Esophagus squamous epithelium (tissue), 5 donors: ENCODE measurements at regions not wholly inside any gene's neighbourhood (a gene's known extent, or its start where the extent isn't known, plus 50 kb on each side); places are given as distances from the start of the nearest gene placed in this dataset.

Experiments
- DNase-seq: peaks from one replicate; lab custom pipeline; 2025; lab: John Stamatoyannopoulos, UW
- H3K27ac ChIP-seq, 4 donors: fragments of 200-600 bp; sonication (generic); one replicate each; pipeline ENCODE4 v1.5.1; 2016 to 2019; ENCODE audit warnings: mild to moderate bottlenecking in 1 of 4
- H3K27me3 ChIP-seq, 4 donors: fragments of 200-600 bp; sonication (generic); 1 replicate in 3 of 4; 2 replicates in 1 of 4; pipeline versions ENCODE4 v1.5.1 to v1.6.0; 2017 to 2021; ENCODE audit warnings: antibody characterized with exemption in 1 of 4
- H3K36me3 ChIP-seq, 3 donors: fragments of 200-600 bp; sonication (generic); one replicate each; pipeline ENCODE4 v1.5.1; 2016 to 2019
- H3K4me1 ChIP-seq, 3 donors: fragments of 200-600 bp; sonication (generic); one replicate each; pipeline ENCODE4 v1.5.1; 2017 to 2019
- H3K4me3 ChIP-seq, 4 donors: fragments of 200-600 bp; sonication (generic); 1 replicate in 3 of 4; 2 replicates in 1 of 4; pipeline ENCODE4 v1.5.1; 2016 to 2019; ENCODE audit warnings: mild to moderate bottlenecking in 2 of 4, moderate library complexity in 1 of 4
- H3K9me3 ChIP-seq, 3 donors: fragments of 200-600 bp; sonication (generic); one replicate each; pipeline ENCODE4 v1.5.1; 2016 to 2019
- CTCF ChIP-seq, 6 experiments: fragments of 450-650 bp in 4 of 6; fragments of 200-600 bp in 2 of 6; sonication (generic) in 2 of 6; IDR thresholded peaks; one replicate each; pipeline ENCODE4 v1.5.1; 2016 to 2019; ENCODE audit warnings: antibody characterized with exemption in 6 of 6, mild to moderate bottlenecking in 4 of 6, moderate library complexity in 4 of 6
- POLR2A ChIP-seq, 4 donors: fragments of 450-650 bp; IDR thresholded peaks; one replicate each; pipeline ENCODE4 v1.6.1; 2017; ENCODE audit warnings: antibody characterized with exemption in 4 of 4, mild to moderate bottlenecking in 4 of 4, moderate library complexity in 3 of 4
- WGBS, 2 donors: methylation state at CpG; one replicate each; pipeline ENCODE4 v1.1.5; 2018; 5-methylcytosine and 5-hydroxymethylcytosine counted together
- intact Hi-C: fragments of 100-400 bp; cut with DNase I; formaldehyde crosslinking; loops from one replicate; pipeline ENCODE4 v1.15.0; 2022
- donor health status: DM: yes; HTN: yes; CAD: no.

- intact Hi-C loops: no loop called here
- DNase-seq: no peak
- WGBS, 2 donors: 48 to 66% methylated on average over 5 of the region's 5 CpGs
Observed at GRCh38 chr10:111824128-111824527, 359.4 kb downstream of the GPAM start.

GRCh38 chr10:111830359-111830758 lies 353.2 kb downstream of the GPAM start:
- no peaks in the 10 kb centered on the region for H3K27me3 ChIP-seq
- 42 to 51% methylated on average over 6 to 7 of the region's 7 CpGs for WGBS, 2 donors
- peak overlapping the region in 1 of 4 donors; percentile 10 for H3K27ac ChIP-seq
- intact Hi-C loops: no loop called here
- no peak overlapping the region for H3K4me3 ChIP-seq
- no peaks in the 10 kb centered on the region for H3K36me3 ChIP-seq
- no peak for DNase-seq
- H3K9me3 ChIP-seq: no peaks in the 10 kb centered on the region
- peaks cover 0 to 7% (median 6%) of the 10 kb centered on the region in 3 donors for H3K4me1 ChIP-seq
- no peak for TF ChIP-seq CTCF (IDR thresholded peaks at IDR 0.05)
- TF ChIP-seq POLR2A (IDR thresholded peaks at IDR 0.05): no peak

More at GRCh38 chr10:111824128-111824527, 359.4 kb downstream of the GPAM start:
- no peak overlapping the region for H3K27ac ChIP-seq
- no peaks in the 10 kb centered on the region for H3K27me3 ChIP-seq
- TF ChIP-seq CTCF (IDR thresholded peaks at IDR 0.05) (no peak), POLR2A (IDR thresholded peaks at IDR 0.05) (no peak)
- no peaks in the 10 kb centered on the region for H3K9me3 ChIP-seq
- no peaks in the 10 kb centered on the region for H3K36me3 ChIP-seq
- no peaks in the 10 kb centered on the region for H3K4me1 ChIP-seq
- H3K4me3 ChIP-seq: no peak overlapping the region

- Histone ChIP-seq H3K27me3 (no peaks in the 10 kb centered on the region), H3K9me3 (no peaks in the 10 kb centered on the region), H3K27ac (peak overlapping the region in 1 of 4 donors; percentile 10), H3K4me1 (peaks cover 0 to 12% (median 7%) of the 10 kb centered on the region in 3 donors), H3K36me3 (no peaks in the 10 kb centered on the region), H3K4me3 (no peak overlapping the region)
- intact Hi-C loops: no loop called here
- WGBS, 2 donors: 38 to 52% methylated on average over 6 of the region's 6 CpGs
- no peak for DNase-seq
- TF ChIP-seq POLR2A (IDR thresholded peaks at IDR 0.05) (no peak), CTCF (IDR thresholded peaks at IDR 0.05) (no peak)
Observed at GRCh38 chr10:111831058-111831457, 352.5 kb downstream of the GPAM start.

- no peaks in the 10 kb centered on the region for H3K36me3 ChIP-seq
- no peaks in the 10 kb centered on the region for H3K9me3 ChIP-seq
- no peaks in the 10 kb centered on the region for H3K27me3 ChIP-seq
- TF ChIP-seq CTCF (IDR thresholded peaks at IDR 0.05): no peak
- TF ChIP-seq POLR2A (IDR thresholded peaks at IDR 0.05): no peak
- no peak overlapping the region for H3K4me3 ChIP-seq
- WGBS, 2 donors: 44 to 46% methylated on average over 2 of the region's 2 CpGs
- DNase-seq: no peak
- H3K27ac ChIP-seq: no peak overlapping the region
- intact Hi-C loops: no loop called here
- H3K4me1 ChIP-seq: peaks cover 0 to 12% (median 7%) of the 10 kb centered on the region in 3 donors
Observed at GRCh38 chr10:111833251-111833650, 350.3 kb downstream of the GPAM start.

GRCh38 chr10:111835574-111835973 lies 348.0 kb downstream of the GPAM start:
- Histone ChIP-seq H3K36me3 (no peaks in the 10 kb centered on the region), H3K4me1 (peaks cover 0 to 12% (median 7%) of the 10 kb centered on the region in 3 donors), H3K27me3 (no peaks in the 10 kb centered on the region), H3K27ac (no peak overlapping the region), H3K9me3 (no peaks in the 10 kb centered on the region), H3K4me3 (no peak overlapping the region)
- intact Hi-C loops: no loop called here
- WGBS, 2 donors: 22 to 24% methylated on average over 8 of the region's 8 CpGs
- TF ChIP-seq CTCF (IDR thresholded peaks at IDR 0.05): no peak
- no peak for TF ChIP-seq POLR2A (IDR thresholded peaks at IDR 0.05)
- DNase-seq: no peak
